HepG2 (cell line): ENCODE measurements at regions not wholly inside any gene's neighbourhood (a gene's known extent, or its start where the extent isn't known, plus 50 kb on each side); places are given as distances from the start of the nearest gene placed in this dataset.

ENCODE experiments used
- ATAC-seq: fragments of 200-7000 bp; cut with Tn5 transposase; 3 replicates; pipeline ENCODE4 v1.9.1; 2020; ENCODE audit warnings: mild to moderate bottlenecking, moderate library complexity
- BruUV-seq: library from RNA; stranded (reverse); fragments of 400-500 nt; replicated peaks from 2 replicates; lab custom pipeline; 2021; lab: Mats Ljungman, UMichigan
- CTCF ChIA-PET: fragments of 300-600 bp; formaldehyde crosslinking; extraction: SDS; loops from one replicate; lab custom pipeline; 2021; ENCODE audit warnings: low total read pairs, inconsistent platforms, low intra/inter-chr PET ratio; lab: Yijun Ruan, JAX
- POLR2A ChIA-PET: fragments of 350-600 bp; sonication (Branson Sonifier 250); formaldehyde crosslinking; loops from one replicate; lab custom pipeline; 2020; ENCODE audit warnings: antibody characterized with exemption, inconsistent platforms; lab: Yijun Ruan, JAX
- DNase-seq: peaks from one replicate; pipeline ENCODE4 v3.0.0-alpha.2; 2015; ENCODE audit warnings: low spot score
- FAIRE-seq: peaks from 3 replicates; lab custom pipeline; 2011; peaks lifted over from hg19 to GRCh38; lab: Jason Lieb, UNC
- H2AFZ ChIP-seq: one replicate; pipeline ENCODE4 v1.6.1; 2011; ENCODE audit warnings: low read length, inconsistent platforms
- H3K27ac ChIP-seq: fragments of 300-600 bp; 3 replicates; pipeline ENCODE4 v1.8.0; 2011; ENCODE audit warnings: mixed run types, mild to moderate bottlenecking, mixed read lengths, low read length, inconsistent platforms; ENCODE audit not compliant: insufficient read depth; ENCODE audit errors: extremely low read length
- H3K27me3 ChIP-seq, 2 experiments: fragments of 200-600 bp in 1 of 2; 2 replicates in 1 of 2; 3 replicates in 1 of 2; pipeline versions ENCODE4 v1.6.0 to v1.8.0; 2011; ENCODE audit warnings: low read length in 2 of 2, mild to moderate bottlenecking in 2 of 2, moderate library complexity in 2 of 2, inconsistent platforms in 1 of 2; ENCODE audit not compliant: insufficient read depth in 2 of 2, control insufficient read depth in 1 of 2
- H3K36me3 ChIP-seq, 2 experiments: fragments of 200-600 bp in 1 of 2; replicated peaks in 1 of 2; 2 replicates in 1 of 2; 3 replicates in 1 of 2; pipeline versions ENCODE4 v1.5.1 to v1.8.0; 2011; ENCODE audit warnings: low read length in 2 of 2, inconsistent platforms in 1 of 2; ENCODE audit not compliant: insufficient read depth in 2 of 2, control insufficient read depth in 1 of 2
- H3K4me1 ChIP-seq: 2 replicates; pipeline ENCODE4 v1.5.1; 2012; ENCODE audit warnings: low read length, inconsistent platforms; ENCODE audit not compliant: insufficient read depth
- H3K4me2 ChIP-seq: 2 replicates; pipeline ENCODE4 v1.6.0; 2011; ENCODE audit warnings: low read depth, low read length, inconsistent platforms
- H3K4me3 ChIP-seq, 3 experiments: fragments of 200-600 bp in 1 of 3; sonication (generic), shearing (Covaris generic) in 1 of 3; replicated peaks in 1 of 3; 2 replicates each; pipeline ENCODE4 v1.5.1; 2011 to 2016; ENCODE audit warnings: low read length in 3 of 3, inconsistent platforms in 2 of 3, low read depth in 2 of 3, mild to moderate bottlenecking in 2 of 3, control low read depth in 1 of 3, mixed read lengths in 1 of 3; ENCODE audit not compliant: insufficient read depth in 1 of 3
- H3K79me2 ChIP-seq: one replicate; pipeline ENCODE4 v1.6.1; 2011; ENCODE audit warnings: low read length, inconsistent platforms; ENCODE audit not compliant: insufficient read depth
- H3K9ac ChIP-seq: 2 replicates; pipeline ENCODE4 v1.6.0; 2011; ENCODE audit warnings: mild to moderate bottlenecking, low read depth, low read length, inconsistent platforms; ENCODE audit not compliant: insufficient read depth
- H3K9me3 ChIP-seq: 2 replicates; pipeline ENCODE4 v1.5.1; 2012; ENCODE audit warnings: mild to moderate bottlenecking, low read length
- H4K20me1 ChIP-seq: 2 replicates; pipeline ENCODE4 v1.6.0; 2011; ENCODE audit warnings: inconsistent platforms, mild to moderate bottlenecking, low read length, moderate library complexity; ENCODE audit not compliant: insufficient read depth
- FOXM1 ChIP-seq: sonication (generic); formaldehyde crosslinking; IDR thresholded peaks from 2 replicates; pipeline ENCODE4 v1.5.0; 2020; ENCODE audit warnings: missing genetic modification reagents
- MAFF ChIP-seq: IDR thresholded peaks from 2 replicates; pipeline ENCODE4 v1.6.1; 2011; ENCODE audit warnings: low read depth, low read length, improper control_type of control experiment
- MAFK ChIP-seq, 2 experiments: IDR thresholded peaks in 1 of 2; conservative IDR thresholded peaks in 1 of 2; 2 replicates each; pipeline ENCODE4 v1.6.1; 2011; ENCODE audit warnings: improper control_type of control experiment in 2 of 2, low read length in 2 of 2
- ZC3H4 ChIP-seq: sonication (generic); formaldehyde crosslinking; IDR thresholded peaks from 2 replicates; pipeline ENCODE4 v1.4.0; 2020; ENCODE audit warnings: missing genetic modification reagents, borderline replicate concordance
- ZNF317 ChIP-seq: sonication (generic); formaldehyde crosslinking; IDR thresholded peaks from 2 replicates; pipeline ENCODE4 v1.5.0; 2020; ENCODE audit warnings: mild to moderate bottlenecking, missing genetic modification reagents
- ZNF746 ChIP-seq: sonication (generic); formaldehyde crosslinking; IDR thresholded peaks from 2 replicates; pipeline ENCODE4 v1.8.0; 2022; ENCODE audit warnings: mild to moderate bottlenecking, missing genetic modification reagents
- ZSCAN29 ChIP-seq: sonication (generic); formaldehyde crosslinking; conservative IDR thresholded peaks from 2 replicates; pipeline ENCODE4 v1.4.0; 2020; ENCODE audit warnings: mild to moderate bottlenecking, missing genetic modification reagents
- WGBS: methylation state at CpG from one replicate; pipeline ENCODE4 v1.1.6; 2017; ENCODE audit warnings: low lambda C conversion rate; 5-methylcytosine and 5-hydroxymethylcytosine counted together
- in situ Hi-C: cut with HindIII; loops from 2 replicates; pipeline ENCODE4 v1.10.0; 2017; ENCODE audit warnings: low pct_unique_long_range_greater_than_20kb; ENCODE audit not compliant: extremely low pct_ligation_motif_present
- intact Hi-C: fragments of 100-400 bp; cut with micrococcal nuclease; formaldehyde crosslinking; loops from one replicate; pipeline ENCODE4 v1.10.0; 2022; ENCODE audit not compliant: unreplicated experiment

DNA sequence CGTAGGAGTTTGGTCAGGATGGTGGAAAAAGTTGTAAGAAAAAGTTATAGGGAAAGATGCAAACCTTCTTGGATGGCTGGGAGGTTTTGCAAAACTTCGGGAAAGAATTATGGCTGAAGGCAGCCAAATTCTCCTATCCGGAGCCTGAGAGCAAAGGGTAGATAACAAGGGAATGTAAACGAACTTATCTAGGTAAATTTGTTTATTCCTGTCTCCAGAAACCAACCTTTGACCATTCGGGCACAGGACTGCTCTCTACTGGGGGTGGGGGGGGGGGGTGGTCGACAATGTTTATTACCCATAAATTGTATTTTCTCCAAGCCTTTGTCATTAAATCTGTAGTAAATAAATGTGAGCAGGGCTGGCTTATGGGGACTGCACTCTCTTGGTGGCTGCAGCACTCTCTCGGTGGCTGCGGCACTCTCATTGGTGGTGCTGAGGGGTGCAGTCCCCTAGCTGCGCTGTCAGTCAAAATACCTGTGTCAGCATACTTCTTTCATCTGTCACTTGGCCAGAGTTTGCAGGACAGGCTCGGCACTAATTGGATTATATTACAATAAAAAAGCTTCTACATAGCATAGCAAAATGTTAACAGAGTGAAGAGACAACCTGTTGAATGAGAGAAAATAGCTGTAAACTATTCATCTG is 827.8 kb downstream of the SH3BGRL start:
- Histone ChIP-seq H2AFZ (no peak overlapping the region), H3K4me1 (no peaks in the 10 kb centered on the region), H3K4me3 (no peak overlapping the region), H3K36me3 (no peaks in the 10 kb centered on the region), H4K20me1 (no peaks in the 10 kb centered on the region), H3K27ac (no peak overlapping the region), H3K9me3 (peaks cover 13% of the 10 kb centered on the region), H3K79me2 (no peaks in the 10 kb centered on the region), H3K4me2 (no peak overlapping the region)
- POLR2A ChIA-PET = no interaction called here
- ATAC-seq (peak; percentile 97), DNase-seq (no peak)
- intact Hi-C loops (no loop called here), in situ Hi-C loops (no loop called here)
- TF ChIP-seq MAFF (peak; percentile 73), ZSCAN29 (no peak), MAFK (conservative IDR thresholded peaks at IDR 0.05 in 1 of 2, IDR thresholded peaks at IDR 0.05 in 1 of 2; ENCODE audit: low read length in 2 of 2) (peak; percentile 75 to 81)
- TF ChIP-seq, all 625 proteins: peak for 2
- FAIRE-seq = no peak
- no peaks in the 10 kb centered on the region for H3K27me3 ChIP-seq
- H3K9ac ChIP-seq = no peak overlapping the region
- BruUV-seq = no TSS peak
- CTCF ChIA-PET = no interaction called here
- WGBS = under 1% methylated on average over 10 of the region's 10 CpGs

DNA sequence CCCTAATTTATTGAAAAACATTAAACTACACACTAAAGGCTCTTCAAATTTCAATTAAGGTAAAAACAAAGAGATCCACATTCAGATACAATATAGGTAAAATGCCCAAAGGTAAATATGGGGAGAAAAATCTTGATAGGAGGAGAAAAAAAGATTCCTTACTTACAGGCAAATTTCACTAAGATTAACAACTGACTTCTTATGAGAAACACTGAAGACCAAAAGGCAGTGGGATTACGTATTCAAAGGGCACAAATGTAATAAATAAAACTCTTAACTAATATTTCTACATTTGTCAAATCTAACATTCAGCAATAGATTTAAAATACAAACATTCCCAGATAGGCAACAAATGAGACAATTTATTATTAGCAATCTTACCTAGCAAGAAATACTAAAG is 829.3 kb downstream of the SH3BGRL start:
- ChIA-PET POLR2A (no interaction called here), CTCF (no interaction called here)
- FAIRE-seq = no peak
- Histone ChIP-seq H3K27me3 (no peaks in the 10 kb centered on the region), H2AFZ (no peak overlapping the region), H3K4me1 (no peaks in the 10 kb centered on the region), H3K4me2 (no peak overlapping the region), H3K4me3 (no peak overlapping the region), H4K20me1 (no peaks in the 10 kb centered on the region), H3K79me2 (no peaks in the 10 kb centered on the region), H3K9ac (no peak overlapping the region), H3K27ac (no peak overlapping the region), H3K9me3 (peaks cover 13% of the 10 kb centered on the region), H3K36me3 (no peaks in the 10 kb centered on the region)
- intact Hi-C loops (no loop called here), in situ Hi-C loops (no loop called here)
- no TSS peak for BruUV-seq
- whole genome bisulfite sequencing = 5% methylated on average over 1 of the region's 1 CpG
- no peak for ATAC-seq
- no peak for DNase-seq
- no peak for TF ChIP-seq FOXM1 (CRISPR knock-in tag)
- no peak for TF ChIP-seq ZC3H4 (CRISPR knock-in tag)
- no peak for TF ChIP-seq ZNF746 (CRISPR knock-in tag)
- peak; percentile 94 for TF ChIP-seq ZNF317 (CRISPR knock-in tag)
